HG03520 (cell line): ENCODE measurements at regions not wholly inside any gene's neighbourhood (a gene's known extent, or its start where the extent isn't known, plus 50 kb on each side); places are given as distances from the start of the nearest gene placed in this dataset.

Source experiments
- ATAC-seq: cut with Tn5 transposase; IDR thresholded peaks from one replicate; pipeline ENCODE4 v1.9.1; 2021; ENCODE audit warnings: mild to moderate bottlenecking, moderate library complexity; ENCODE audit not compliant: unreplicated experiment

DNA sequence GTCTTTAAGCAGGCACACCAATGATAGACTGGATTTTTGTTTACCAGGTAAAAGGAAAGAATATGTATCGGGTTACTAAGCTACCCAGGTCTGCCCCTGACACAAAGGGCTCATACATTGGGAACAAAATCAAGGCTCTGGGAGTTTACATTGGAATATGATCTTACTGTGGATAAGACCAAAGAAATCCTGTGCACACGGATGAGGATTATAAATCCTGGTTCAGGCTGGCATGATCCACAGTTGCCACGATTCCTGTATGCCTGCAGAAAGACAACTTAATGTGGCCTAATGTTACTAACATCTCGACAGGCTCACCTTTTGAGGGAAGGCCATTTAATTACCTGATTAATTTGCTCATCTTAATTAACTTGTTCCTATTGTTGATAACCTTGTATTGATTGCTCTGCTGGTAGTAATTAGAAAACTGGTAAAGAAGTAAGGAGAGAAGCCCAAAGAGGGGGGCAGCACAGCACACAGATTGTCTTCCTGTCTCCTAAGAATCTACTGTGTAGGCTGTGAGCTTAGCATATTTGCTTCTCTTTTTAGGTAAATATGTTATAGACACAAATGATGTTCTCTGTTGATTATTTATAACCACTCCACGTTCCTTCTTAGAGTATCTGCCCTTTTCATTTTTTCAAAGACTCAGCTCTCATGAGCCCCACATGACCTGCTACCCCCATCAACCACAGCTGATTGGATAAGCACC lies 51.0 kb upstream of the TOX3 start:
- ATAC-seq = no peak

DNA sequence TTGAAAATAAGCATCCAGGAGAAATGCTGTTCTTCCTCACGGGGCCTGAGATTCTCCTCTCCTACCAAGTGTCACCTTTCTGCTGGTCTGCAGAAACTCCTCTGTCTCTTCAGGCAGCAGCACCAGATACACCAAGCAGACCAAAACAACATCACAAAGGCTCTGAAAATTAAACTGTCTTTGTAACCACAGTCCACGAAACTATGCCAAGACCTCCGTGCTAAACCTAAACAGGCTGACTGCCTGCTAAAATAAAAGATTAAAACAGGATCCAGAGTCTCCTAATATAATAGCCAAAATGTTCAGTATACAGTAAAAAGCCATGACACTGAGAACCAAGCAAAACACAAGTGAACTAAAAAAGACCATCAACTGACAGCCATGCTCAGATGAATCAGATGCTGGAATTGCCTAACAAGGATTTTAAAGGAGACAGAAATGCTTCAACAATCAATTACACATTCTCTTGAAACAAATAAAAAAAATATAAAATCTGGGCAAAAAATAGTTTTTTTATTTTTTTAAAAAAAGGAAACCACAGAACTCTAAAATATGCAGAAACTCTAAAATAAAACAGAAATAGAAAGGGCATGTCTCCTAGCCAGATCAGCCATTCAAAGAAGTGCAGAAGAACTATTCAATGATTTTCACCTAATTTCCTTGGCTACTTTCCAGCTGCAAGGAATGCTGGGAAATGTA lies 50.3 kb upstream of the TOX3 start:
- no peak for ATAC-seq
